NCI-H1694 treated with DMSO at 0.1 percent for 48 hours (cell line): ENCODE measurements at regions not wholly inside any gene's neighbourhood (a gene's known extent, or its start where the extent isn't known, plus 50 kb on each side); places are given as distances from the start of the nearest gene placed in this dataset.

ENCODE experiments used
- DNase-seq: peaks from one replicate; lab custom pipeline; 2025; lab: John Stamatoyannopoulos, UW

DNA sequence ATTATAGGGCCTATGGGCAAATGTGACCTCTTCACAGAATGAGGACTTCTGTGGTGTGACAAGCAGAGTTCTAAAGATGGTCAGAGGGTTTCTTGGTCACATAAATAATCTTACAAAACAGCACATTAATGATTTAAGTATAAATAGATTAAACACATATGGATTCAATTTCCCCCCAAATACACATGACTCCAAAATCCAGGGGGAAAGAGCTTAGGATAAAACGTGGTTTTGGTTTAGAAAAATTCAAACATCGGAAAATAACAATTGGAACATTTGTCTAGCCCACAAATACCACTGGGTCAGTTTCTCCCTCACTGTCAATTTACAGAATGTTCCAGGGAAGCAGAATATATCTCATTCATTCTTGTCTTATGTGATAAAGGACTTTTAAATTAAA, 283.1 kb downstream of the COG6 start:
- no peak for DNase-seq

DNA sequence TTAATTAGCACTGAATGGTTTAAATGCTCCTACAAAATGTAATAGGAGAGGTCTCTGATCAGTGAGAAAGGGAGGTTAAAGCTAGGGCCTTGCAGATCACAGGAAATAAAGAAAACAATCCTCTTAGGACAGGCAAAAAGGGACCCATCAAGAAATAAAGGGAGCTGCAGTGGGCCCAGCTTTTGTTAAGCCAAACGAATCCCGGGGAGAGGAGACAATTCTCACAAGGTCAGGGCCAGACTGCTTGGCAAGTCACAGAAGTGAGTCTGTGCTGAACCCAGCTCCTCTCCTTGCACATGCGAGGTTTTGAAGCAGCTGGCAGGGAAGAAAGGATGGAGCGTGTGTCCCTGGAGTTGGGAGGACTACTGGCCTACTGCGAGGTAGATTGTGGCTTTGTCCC, 285.8 kb downstream of the COG6 start:
- DNase-seq: no peak

DNA sequence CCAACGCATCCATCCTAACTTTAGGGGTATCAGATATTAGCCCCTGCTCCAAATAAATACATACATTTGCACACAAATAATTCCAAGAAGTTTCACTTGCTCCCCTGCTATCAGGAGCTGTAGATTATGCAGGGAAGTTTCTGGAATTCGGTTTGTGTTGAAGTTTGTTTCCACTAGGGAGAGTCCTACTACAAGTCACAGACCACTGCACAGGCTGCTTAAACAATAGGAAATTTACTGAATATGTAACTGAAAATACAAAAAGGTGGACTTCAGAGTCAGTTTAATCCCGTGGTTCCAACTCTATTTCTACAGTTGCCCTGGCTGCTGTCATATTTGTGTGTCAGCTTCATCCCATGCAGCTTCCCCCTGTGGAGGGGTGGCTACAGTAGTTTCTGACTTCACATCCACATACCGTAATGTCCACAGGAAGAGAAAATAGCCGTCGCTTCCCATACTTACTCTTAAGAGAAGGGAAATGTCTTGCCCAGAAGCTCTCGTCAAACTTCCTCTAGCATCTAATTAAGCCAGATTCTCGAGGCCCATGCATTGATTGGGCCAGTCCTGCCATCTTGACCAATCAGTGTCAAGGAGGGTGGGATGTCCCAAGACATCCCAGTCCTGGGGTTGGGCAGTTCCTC, 286.6 kb downstream of the COG6 start:
- no peak for DNase-seq

DNA sequence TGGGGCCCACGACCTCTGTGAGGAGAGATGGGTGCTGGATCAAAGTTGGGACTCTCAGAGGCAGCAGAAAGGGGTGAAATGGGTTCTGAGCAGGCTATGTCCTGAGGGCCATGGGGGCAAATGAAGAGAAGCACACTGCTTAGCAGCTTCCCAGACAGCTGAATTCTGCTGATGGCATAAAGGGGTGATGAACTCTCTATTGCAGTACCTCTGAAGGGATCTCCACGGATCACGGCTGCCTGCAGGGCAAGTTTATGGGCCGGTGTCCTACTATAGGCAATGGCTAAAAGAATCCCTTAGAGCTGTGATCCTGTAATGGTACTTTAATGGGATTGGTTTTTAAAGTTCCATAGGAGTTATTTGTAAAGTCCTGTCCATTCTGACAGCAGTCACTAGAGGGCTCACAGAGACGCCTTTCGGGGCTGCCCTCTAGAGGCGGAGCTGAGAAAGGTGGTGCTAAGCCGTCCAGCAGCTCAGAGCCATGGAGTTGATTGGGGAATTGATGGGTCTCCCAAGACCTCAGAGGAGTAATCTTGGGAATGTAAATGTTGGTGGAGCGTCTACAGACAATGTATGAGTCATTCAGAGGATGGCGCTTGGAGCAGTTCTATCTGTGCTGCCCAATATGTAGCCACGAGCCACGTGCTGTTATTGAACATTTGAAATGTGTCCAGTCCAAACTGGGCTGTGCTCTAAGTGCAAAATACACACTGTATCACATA, 287.3 kb downstream of the COG6 start:
- DNase-seq: peak; percentile 27

DNA sequence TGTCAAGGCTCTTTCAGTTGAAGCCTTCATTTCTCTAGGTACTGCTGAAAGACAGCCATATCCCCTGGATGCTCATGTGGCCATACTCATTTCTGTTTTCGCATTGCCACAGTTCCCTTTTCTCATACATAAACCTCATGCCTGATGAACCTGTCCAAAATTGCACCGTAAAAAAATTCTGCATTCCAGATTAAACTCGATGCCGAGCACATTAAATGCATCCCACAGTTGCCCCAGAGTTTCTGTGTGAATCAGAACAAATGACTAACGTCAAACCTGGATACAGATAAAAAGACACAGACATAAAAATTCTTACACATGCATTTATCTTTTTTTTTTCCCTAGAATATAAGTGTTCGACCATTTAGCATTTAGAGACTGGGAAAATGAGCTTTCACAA, 288.2 kb downstream of the COG6 start:
- no peak for DNase-seq

DNA sequence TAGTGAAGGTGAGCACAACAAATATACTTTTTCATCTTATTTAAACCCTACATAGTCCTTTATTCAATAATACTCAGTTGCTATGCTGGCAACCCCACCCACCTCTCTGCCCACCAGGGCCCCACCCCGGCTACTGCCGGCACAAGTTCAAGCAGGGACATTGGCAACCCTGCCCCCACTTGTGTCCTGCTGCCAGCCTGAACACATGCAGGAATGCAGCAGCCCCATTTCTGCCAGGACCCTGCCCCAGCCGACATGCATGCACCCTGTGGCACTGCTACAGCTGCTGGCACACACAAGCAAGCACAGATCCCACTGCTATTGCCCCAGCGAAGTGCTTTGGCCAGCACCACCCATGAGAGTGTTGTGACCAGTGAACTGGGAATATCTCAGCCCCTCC, 289.8 kb downstream of the COG6 start:
- DNase-seq: no peak

DNA sequence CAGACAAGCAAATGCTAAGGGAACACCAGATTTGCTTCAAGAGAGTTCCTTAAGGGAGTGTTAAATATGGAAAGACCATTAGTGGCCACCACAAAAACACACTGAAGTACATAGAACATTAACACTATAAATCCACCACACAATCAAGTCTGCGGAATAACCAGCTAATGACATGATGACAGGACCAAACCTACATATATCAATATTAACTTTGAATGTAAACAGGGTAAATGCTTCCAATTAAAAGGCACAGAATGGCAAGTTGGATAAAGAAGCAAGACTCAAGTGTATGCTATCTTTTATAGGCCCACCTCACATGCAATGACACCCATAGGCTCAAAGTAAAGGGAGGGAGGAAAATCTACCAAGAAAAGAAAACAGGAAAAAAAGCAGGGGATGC, 291.3 kb downstream of the COG6 start:
- no peak for DNase-seq

DNA sequence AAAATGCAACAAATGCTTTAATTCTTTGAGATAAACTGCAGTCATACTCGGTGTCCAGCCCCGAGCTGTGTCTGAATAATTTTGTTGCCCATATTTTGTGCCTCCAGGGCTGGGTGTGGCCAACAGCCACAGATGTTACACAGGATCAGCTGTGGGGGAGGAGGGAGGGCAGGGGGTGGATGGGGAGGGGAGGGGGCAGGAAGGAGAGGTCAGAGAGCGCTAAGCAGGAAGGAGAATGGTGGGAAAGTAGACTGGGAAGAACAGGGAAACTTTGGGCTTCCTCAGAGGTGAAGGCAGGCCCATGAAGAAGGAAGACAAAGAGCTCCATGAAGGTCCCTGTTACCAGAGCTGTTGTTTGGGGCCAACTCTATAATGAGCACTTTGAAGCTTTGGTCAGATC, 295.8 kb downstream of the COG6 start:
- no peak for DNase-seq

DNA sequence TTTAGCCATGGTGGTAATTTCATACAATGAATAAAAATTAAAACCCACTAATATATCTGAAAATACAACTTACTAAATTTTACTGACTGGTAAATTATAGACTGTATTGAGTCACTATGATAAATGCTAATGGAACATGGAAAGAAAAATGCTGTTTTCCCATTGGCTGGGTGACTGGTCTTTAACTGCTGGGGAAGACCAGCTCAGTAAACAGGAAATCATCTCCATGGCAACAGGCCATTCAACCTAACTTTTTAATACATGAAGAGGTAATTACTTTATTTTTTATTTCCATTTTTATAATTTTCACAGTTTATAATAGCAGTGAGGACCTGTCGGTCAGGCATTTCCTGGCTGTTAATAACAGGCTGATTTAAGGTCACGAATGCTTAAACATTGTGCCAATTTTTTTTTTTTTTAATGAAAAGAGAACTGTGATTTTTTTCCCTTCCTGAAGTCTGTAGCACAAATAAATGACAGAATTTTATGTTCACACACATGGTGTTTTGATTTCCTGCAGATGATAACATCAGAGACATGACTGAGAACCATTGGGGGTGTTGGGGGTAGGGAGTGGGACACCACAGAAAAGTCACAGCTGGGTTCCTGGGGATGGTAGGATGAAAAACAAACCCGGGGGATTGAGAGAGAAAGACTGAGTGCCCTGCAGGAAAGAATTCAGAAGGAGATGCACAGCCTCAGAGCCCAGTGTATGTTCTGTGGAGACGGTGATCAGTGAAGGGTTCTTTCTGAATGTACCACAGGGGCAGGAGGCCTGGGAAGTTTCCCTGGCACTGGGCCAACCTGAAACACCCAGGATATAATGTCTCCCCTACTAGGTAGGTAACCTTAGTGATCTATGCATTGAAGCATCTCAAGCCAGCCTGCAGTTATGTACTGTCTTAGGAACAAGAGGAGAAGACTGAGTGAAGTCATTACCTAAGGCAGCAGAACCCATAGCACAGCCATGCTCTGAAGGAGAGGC, 297.1 kb downstream of the COG6 start:
- DNase-seq: no peak

DNA sequence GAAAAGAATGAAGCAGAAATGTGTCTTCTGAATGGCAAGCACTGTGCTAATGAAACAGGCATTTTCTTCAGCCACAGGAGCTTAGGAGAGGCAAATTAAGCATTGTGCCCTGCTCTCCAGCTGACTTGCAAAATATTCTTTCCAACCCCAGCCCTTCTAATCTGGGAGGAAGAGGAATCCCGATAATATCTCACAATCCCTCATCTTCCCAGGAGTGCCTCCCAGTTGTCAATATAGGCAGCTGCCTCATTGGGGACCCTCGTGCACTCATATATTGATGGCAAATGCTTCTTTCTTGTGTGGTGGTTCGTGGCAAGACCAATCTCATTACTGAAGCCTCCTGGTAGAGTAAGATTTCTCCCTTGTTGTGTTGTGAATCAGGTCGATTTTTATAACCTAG, 299.0 kb downstream of the COG6 start:
- no peak for DNase-seq

DNA sequence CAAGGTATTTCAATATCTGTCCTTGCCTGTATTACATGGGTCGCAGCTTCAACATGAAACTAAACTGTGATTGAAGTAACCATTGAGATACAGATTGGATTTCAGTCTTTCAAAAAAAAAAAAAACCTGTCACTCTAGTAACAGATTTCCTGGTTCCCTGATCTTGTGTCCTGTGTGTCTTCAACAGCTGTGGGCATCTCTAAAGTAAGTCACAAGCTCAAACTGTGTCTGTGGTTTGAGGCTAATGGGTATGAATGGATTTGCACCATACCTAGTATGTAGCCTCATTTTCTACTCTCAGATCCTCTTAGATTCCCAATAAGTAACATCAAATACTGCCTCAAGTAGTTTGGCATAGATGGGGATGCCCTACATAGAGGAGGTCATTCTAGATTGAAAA, 300.1 kb downstream of the COG6 start:
- DNase-seq: no peak

DNA sequence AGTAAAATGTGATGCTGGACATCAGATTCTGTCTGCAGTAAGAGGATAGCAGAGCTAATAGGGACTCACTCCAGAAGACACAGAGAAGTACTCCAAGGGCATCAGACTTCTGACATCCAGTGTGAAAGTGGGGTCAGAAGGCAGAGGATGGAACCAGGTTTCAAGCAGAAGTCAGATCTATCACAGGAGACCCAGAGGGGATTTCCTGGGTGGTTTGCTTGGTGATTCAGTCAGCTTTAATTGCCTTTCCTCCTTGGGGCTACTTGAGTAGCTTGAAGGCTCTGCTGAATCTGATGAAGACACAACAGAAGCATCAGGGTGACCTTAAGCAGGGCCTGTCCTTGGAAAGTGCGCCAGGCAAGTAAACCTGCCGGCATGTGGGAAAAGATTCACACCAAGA, 300.6 kb downstream of the COG6 start:
- DNase-seq: no peak

DNA sequence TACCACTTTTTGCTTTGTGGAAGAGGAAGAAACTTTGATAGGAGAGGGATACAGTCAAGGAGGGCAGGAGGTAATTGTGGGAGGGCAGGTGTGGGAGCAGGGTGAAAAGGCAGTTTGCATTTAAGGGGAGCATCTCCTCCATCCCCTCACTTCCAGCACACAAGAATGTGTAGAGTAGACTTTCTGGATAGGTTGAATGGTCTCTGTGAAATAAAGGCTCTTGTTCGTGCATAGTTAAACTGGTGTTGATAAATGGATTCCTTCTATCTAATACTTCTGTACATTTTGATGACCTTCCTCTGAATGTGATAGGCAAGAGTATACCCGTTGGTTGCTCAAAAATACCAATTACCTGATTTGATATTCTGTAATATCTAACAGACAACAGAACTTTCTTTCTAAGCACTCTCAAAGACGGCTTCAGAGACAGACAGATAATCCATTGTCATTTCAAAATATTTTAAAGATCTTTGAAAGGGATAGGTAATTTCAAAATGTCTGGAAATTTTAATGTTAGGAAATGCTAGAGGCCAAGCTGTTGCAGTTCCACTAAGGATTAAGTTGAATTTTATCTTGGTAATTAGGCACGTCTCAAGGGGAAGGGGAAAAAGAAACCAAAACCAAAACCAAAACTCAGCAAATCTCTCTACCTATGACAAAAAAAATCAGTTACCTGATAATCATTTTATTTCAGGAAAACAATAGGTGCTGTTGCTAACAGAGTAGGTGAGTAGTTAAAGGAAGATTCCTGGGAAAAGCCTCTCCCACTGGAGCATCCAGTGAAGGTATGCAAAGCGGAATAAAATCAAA, 302.6 kb downstream of the COG6 start:
- no peak for DNase-seq

DNA sequence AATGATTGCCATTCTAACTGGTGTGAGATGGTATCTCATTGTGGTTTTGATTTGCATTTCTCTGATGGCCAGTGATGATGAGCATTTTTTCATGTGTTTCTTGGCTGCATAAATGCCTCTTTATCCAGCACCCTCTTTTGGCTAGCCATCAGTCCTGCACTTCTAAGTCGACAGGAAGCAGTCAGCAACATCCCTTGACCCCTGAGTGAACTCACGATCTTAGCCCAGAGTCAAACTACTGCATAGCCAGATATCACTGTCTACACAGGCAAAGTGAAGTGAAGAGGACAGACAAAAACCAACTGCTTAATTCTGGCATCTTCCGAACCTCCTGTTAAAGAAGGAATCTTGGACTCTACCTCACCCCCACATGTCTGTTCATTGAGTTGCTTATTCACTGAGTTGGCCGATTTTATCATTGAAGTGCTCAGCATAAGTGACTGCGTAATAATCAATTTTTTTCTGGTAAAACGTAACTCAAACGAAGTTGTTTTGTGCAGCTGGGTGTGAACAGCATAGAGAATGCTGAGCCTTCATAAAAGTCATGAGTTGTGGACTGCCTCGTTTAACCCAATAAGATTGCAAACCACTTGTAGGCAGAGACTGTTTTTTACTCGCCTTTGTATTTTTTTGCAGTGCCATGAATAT, 304.2 kb downstream of the COG6 start:
- no peak for DNase-seq

DNA sequence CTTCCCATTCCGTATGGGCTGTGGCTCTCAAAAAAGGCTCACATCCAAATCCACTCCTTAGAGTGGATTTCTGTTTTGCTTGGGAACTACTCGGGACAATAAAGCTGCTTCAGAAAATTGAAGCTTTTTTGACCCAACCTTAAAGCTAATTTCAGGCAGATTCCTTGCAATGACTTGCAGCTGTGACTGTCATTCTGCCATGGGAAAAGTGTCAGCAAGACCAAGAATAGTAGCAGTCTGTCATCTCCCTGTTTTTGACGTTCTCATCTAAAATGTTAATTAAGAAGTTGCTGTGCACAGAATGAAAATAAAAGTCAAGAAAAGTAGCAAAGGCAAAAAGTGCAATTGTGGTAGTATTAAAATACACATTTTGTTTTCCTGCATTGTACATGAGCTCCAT, 304.7 kb downstream of the COG6 start:
- no peak for DNase-seq

DNA sequence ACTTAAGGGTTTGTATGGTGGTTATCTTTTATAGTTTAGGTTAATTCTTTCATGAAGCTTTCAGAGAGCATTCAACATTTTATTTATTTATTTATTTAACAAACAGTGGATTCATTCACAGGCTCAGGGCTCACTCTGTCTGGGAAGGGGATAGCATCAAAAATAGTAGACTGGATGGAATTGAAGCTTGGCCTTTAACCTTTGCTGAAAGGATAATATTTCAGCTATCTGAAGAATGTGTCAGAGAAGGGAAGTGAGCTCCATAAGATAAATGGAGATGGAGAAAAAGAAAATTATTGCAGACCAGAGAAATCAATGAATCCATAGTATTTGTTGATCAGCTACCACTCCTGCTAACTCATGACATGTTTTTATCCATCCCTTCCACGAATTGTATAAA, 305.6 kb downstream of the COG6 start:
- no peak for DNase-seq

DNA sequence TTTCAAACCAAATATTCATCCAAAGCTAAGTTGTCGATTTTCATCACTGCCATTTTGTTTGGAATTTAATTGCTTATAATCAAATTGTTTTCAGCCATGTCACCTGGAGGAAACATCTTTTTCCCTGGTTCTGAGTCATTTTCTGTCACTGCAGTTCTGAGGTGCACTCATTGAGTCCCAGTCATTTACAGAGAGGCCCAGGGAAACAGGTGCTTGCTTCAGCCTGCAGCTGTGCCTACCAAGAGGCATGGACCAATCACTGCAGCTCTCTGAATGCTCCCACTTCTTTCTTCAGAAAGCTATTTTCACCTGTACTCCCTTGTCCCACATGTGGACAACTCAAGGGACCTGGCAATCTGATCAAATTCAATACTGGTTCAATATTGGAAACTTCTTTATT, 308.1 kb downstream of the COG6 start:
- DNase-seq: no peak

DNA sequence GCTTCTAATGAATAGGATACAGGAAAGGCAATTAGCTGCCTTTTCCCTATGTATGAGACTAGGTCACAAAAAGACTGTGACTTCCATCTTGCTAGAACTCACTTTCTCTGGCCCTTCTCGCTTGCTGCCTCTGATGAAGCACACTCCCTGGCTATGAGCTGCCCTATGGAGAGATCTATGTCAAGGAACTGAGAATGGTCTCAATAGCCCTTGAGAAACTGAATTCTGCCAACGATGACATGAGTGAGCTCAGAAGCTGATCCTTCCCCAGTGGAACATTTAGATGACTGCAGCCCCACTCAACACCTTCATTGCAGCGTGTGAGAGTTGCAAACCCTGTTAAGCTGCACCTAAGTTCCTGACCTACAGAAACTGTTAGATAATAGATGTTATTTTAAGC, 309.8 kb downstream of the COG6 start:
- DNase-seq: no peak

DNA sequence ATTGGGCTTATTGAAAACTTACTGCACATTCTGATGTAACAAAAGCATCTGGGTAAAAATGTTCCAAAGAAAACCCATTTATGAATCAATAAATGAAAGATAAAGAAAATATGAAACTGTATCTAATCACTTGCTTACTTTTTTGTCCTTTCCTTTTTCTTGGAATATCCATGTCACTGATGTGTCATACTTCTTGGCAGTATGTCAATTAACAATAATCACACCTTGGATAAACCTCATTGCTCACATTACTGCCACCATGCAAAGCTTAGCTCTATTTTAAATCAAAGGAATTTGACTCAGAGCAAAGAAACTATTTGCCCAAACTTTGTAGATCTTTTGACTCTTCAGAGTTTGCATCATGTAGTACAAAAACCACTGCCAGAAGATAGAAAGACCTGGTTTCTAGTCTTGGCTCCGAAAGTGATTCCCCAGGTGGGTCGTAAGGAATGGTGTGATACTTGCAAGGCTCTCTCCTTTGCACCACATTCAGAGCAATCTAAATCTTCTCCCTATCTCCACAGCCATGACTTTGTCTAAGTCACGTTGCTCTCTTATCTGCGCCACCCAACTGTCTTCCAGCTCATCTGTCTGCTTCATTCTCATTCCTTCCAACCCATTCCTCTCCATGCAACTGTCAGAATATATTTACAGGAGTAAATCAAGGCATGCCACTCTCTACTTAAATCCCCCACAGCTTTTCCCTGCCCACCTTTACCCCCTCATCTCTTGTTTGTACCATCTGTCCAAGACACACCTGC, 311.9 kb downstream of the COG6 start:
- no peak for DNase-seq

DNA sequence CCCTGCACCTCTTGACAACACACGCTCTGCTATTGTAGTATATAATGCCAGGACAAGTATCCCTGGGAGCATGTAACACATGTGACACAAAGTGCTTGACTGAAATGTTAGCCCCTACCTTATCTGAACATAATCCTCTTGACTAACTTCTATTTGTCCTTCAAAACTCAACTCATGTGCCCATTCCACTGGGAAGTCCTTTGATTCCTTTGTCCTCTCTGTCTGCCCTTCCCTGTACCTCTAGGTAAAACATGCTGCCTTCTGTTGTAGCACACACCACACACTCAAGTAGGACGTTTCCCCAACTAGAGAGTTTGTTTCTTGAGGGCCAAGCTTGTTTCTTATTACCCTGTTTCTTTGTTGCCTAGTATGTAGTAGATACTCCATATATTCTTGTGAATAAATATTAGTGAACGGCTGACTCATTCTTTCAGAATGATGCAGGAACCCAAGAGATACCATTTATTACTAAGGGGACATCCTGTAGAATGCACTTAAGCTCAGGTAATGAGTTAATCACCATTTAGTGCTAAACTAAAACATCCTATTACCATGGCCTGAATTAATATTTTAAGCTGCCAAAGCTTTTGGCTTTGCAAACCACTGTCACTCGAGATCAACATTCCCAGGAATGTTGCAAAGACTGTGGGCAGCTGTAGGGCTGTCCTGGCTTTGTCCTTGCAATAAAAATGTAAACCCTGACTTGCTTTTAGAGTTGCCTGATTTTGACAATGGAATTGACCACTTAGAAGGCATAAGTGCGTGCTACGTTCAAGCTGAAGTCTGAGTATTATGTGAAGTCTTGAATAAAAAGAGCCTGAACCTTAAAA, 313.4 kb downstream of the COG6 start:
- DNase-seq: no peak
